HG02943 (cell line): ENCODE measurements at regions not wholly inside any gene's neighbourhood (a gene's known extent, or its start where the extent isn't known, plus 50 kb on each side); places are given as distances from the start of the nearest gene placed in this dataset.
"Not testable (repeated sequence)": the region's sequence is repeated elsewhere in the genome, so short reads cannot be mapped to it uniquely, and the experiment has no call there.

Source experiments
- ATAC-seq: cut with Tn5 transposase; IDR thresholded peaks from one replicate; pipeline ENCODE4 v1.9.1; 2021; ENCODE audit warnings: mild to moderate bottlenecking, low read depth, moderate library complexity; ENCODE audit not compliant: unreplicated experiment

DNA sequence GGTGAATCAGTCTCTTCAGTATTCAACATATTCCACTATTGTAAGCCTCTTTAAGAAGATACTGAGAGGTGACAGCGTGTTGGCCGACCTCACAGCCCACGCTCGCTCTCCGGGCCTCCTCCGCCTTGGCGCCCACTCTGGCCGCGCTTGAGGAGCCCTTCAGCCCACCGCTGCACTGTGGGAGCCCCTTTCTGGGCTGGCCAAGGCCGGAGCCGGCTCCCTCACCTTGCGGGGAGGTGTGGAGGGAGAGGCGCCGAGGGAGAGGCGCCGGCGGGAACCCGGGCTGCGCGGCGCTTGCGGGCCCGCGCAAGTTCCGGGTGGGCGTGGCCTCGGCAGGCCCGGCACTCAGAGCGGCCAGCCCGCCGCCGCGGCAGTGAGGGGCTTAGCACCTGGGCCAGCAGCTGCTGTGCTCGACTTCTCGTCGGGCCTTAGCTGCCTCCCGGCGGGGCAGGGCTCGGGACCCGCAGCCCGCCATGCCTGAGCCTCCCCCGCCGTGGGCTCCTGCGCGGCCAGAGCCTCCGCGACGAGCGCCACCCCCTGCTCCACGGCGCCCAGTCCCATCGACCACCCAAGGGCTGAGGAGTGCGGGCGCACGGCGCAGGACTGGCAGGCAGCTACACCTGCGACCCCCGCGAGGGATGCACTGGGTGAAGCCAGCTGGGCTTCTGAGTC lies 306.4 kb downstream of the SEMA3D start:
- not testable (repeated sequence) for ATAC-seq

- ATAC-seq, result no peak
Measured at GRCh38 chr7:84879570-84880325, 307.1 kb downstream of the SEMA3D start.

DNA sequence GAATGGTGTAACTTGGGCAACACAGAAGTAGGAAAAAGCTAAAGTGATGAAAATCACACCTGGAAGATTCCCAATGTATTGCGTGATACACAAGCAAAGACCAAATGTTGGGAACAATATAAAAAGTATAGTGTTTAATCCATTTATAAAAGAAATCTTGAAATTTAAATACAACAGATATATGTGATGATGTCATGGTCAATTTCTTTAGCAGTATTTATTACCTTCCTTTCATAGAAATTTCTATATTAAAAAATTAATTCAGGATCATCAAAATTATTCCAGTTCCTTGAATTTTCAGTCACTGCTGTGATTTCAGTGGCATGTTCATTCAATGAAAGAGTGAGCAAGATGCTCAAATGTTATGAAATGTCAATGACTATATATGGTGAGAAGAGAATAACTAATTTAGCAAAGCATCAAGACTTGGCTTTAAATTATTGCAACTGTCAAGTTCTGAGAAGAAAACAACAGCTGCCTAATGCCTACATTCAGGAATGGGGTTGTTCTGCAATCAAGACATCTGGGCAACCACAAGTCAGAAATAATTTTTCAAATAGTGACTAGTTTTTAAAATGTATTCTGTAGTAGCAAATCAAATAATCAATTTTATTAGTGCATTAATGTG lies 308.8 kb downstream of the SEMA3D start:
- ATAC-seq, result no peak

- no peak for ATAC-seq
Measured at GRCh38 chr7:84876061-84876821, 310.6 kb downstream of the SEMA3D start.

DNA sequence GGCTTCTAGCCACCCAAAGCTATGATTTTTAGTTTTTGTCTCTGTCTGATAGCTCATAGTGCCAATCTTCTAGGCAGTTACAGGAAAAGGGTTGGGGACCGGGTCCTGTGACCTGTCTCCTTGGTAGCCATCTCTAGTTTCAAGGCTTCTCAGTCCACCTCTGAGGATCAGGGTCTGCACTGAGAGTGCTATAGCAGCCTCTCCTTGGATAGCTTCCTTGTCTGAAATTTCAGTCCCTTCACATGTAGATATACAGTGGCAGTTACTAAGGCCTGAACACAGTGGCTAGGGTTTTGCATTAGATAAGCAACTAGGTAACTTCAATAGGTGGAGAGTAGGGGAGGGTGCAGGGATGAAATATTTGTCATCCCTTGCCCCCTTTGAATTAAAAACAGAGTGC lies 321.3 kb downstream of the SEMA3D start:
- ATAC-seq, result no peak

GRCh38 chr7:84857336-84857735 lies 329.5 kb downstream of the SEMA3D start:
- ATAC-seq, result no peak

DNA sequence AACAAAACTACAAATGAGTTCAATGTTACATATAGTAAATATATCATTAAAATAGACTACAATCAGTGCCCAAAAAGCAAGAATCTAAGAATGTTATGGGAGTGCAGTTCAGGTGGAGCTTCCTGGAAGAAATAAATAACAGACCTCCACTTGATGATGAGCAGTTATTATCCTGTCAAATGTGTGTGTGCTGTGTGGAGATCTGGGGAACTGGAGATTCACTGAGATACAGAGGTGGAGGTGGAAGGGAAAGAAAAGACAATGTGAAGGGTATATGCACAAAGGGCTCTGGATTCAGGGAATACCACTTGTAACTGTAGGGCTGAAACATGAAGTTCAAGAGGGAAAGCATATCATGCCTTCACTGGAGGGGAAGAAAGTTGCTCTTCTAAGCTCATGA lies 331.1 kb downstream of the SEMA3D start:
- ATAC-seq, result no peak

GRCh38 chr7:84848974-84849372 lies 337.9 kb downstream of the SEMA3D start:
- not testable (repeated sequence) for ATAC-seq

GRCh38 chr7:84848219-84848973 lies 338.5 kb downstream of the SEMA3D start:
- no peak for ATAC-seq

- no peak for ATAC-seq
Measured at GRCh38 chr7:84847790-84848189, 339.1 kb downstream of the SEMA3D start.

DNA sequence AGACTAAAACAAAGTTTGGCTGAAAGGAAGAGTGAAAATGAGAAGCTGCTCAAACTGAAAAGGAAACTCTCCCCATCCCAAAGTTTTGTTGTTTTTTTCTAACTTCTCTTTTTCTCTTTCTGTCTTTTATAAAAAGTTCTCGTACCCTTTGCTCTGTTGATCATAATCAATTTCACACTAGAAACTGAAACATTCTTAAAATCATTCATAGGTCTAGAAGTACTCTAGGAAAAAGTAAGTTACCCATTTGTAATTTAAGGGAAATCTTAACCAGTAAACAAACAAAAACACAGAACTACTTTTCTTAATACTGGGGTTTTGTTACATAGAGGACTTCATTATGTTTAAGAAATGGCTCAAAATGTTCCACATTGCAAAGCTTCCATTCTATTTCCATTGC lies 339.8 kb downstream of the SEMA3D start:
- no peak for ATAC-seq

DNA sequence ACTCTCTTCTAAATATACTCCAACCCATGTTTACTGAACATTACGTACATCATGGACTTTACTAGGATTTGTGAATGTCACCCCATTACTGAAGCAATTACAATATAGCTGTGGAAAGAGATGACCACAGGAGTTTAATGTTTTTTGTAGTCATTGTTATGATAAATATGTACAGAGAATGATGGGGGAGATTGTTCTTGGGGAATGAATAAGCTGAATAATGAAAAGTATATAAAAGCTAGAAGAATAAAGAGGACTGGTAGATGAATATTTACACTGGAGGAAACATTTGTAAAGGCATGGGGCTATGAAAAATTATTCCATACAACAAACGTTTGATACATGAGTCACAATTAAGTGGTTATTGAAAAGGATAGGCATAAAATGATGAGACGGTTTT lies 340.9 kb downstream of the SEMA3D start:
- ATAC-seq, result no peak

- no peak for ATAC-seq
Measured at GRCh38 chr7:84844771-84845170, 342.1 kb downstream of the SEMA3D start.

- ATAC-seq, result no peak
Measured at GRCh38 chr7:84841809-84842208, 345.0 kb downstream of the SEMA3D start.

DNA sequence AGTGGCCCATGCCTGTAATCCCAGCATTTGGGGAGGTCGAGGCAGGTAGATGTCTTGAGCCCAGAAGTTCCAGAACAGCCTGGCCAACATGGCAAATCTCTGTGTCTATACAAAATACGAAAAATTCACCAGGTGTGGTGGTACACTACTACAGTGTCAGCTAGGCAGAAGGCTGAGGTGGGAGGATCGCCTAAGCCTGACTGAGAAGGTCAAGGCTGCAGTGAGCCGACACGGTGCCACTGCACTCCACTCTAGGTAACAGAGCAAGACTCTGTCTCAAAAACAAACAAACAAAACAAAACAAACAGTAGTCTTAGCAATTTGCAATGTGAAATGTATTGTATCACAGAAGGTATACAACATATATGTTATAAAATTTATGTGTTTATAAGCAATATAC lies 348.0 kb downstream of the SEMA3D start:
- ATAC-seq, result no peak

GRCh38 chr7:84837405-84837804 lies 349.5 kb downstream of the SEMA3D start:
- no peak for ATAC-seq

DNA sequence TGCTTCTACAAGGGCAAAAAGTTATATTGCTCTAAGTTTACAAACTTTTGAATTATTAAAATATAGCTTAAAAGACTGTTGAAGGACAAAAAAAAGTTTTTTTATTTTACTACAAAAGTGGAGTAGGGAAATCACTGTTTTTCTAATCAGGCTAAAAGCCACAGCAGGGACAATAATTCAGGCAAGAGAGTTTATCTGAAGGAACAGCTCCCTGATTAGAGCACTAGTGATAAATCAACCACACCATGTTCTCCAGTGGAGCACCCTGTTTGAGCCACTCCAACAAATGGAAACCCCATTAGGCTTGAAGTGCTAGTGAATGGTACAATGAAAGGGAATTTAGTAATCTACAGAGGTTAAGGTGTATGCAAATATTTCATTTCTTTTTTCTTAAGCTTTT lies 357.1 kb downstream of the SEMA3D start:
- ATAC-seq, result no peak

DNA sequence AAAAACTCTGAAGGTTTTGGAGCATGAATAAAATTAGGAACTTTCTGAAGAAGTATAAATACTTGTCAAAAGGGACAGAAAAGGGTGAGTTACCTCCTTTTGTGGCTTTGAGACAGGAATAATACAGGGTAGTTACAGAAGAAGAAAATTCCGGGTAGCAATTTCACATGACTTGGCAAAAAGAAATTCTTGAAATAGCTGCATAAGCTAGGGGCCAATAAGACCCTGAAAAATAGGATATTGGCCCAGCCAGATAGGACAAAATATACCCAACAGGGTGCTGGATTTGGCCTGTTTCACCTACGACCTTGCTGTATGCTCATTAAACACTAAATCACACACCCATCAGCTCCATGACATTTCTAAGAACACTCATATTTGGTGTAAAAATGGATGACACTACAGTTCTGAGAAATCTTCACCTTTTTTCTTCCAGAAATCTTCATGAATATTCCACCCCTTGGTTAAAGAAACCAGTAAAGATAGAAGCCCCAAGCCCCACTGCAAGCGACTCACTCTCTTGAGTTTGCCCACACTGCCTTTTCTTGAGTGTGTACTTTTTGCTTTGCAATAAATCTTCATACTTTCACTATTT lies 362.7 kb downstream of the SEMA3D start:
- ATAC-seq, result no peak

GRCh38 chr7:84823530-84823929 lies 363.3 kb downstream of the SEMA3D start:
- no peak for ATAC-seq

- no peak for ATAC-seq
Measured at GRCh38 chr7:84822941-84823510, 363.8 kb downstream of the SEMA3D start.
